C4-2B (cell line): ENCODE measurements at regions not wholly inside any gene's neighbourhood (a gene's known extent, or its start where the extent isn't known, plus 50 kb on each side); places are given as distances from the start of the nearest gene placed in this dataset.

Source experiments
- H3K27ac ChIP-seq: fragments of 450-650 bp; 2 replicates; pipeline ENCODE4 v1.5.1; 2017
- CTCF ChIP-seq: fragments of 450-650 bp; conservative IDR thresholded peaks from 2 replicates; pipeline ENCODE4 v1.5.1; 2017; ENCODE audit warnings: mild to moderate bottlenecking
- ZFX ChIP-seq: fragments of 450-650 bp; IDR thresholded peaks from 2 replicates; pipeline ENCODE4 v1.6.1; 2017

GRCh38 chr7:152492952-152493351, 57.1 kb upstream of the KMT2C start:
- no peak overlapping the region for H3K27ac ChIP-seq
- no peak for TF ChIP-seq ZFX
- no peak for TF ChIP-seq CTCF

GRCh38 chr7:152489044-152489443, 53.2 kb upstream of the KMT2C start:
- TF ChIP-seq CTCF, result no peak
- TF ChIP-seq ZFX, result no peak
- H3K27ac ChIP-seq, result no peak overlapping the region

- no peak for TF ChIP-seq ZFX
- TF ChIP-seq CTCF, result no peak
- no peak overlapping the region for H3K27ac ChIP-seq
Observed at GRCh38 chr7:152486968-152487367, 51.2 kb upstream of the KMT2C start.

GRCh38 chr7:152485826-152486225, 50.0 kb upstream of the KMT2C start:
- no peak for TF ChIP-seq CTCF
- TF ChIP-seq ZFX, result no peak
- no peak overlapping the region for H3K27ac ChIP-seq
